Left renal cortex interstitium (tissue), 4 donors: ENCODE measurements at regions not wholly inside any gene's neighbourhood (a gene's known extent, or its start where the extent isn't known, plus 50 kb on each side); places are given as distances from the start of the nearest gene placed in this dataset.
"Not testable (repeated sequence)": the region's sequence is repeated elsewhere in the genome, so short reads cannot be mapped to it uniquely, and the experiment has no call there.

Experiments
- DNase-seq, 4 donors: peaks; one replicate each; pipeline ENCODE4 v3.0.0-alpha.2; 2013; ENCODE audit warnings: low read depth in 4 of 4, low spot score in 2 of 4, missing footprints in 1 of 4

- DNase-seq, result no peak
Observed at GRCh38 chr11:23429569-23429968, 569.3 kb upstream of the CCDC179 start.

- no peak for DNase-seq
Observed at GRCh38 chr11:23453522-23453921, 593.2 kb upstream of the CCDC179 start.

- no peak for DNase-seq
Observed at GRCh38 chr11:23455321-23455891, 595.1 kb upstream of the CCDC179 start.

GRCh38 chr11:23457641-23458040 lies 597.4 kb upstream of the CCDC179 start:
- no peak for DNase-seq

GRCh38 chr11:23471878-23472277 lies 611.6 kb upstream of the CCDC179 start:
- DNase-seq, result no peak

- DNase-seq, result no peak
Observed at GRCh38 chr11:23473782-23474181, 613.5 kb upstream of the CCDC179 start.

GRCh38 chr11:23480736-23481135 lies 620.5 kb upstream of the CCDC179 start:
- no peak for DNase-seq

- peak in 1 of 4 donors; percentile 1 for DNase-seq
Observed at GRCh38 chr11:23484146-23484545, 623.9 kb upstream of the CCDC179 start.

GRCh38 chr11:23484618-23485017 lies 624.3 kb upstream of the CCDC179 start:
- not testable (repeated sequence) for DNase-seq

- no peak for DNase-seq
Observed at GRCh38 chr11:23490557-23491235, 630.4 kb upstream of the CCDC179 start.

- no peak for DNase-seq
Observed at GRCh38 chr11:23494981-23495380, 634.7 kb upstream of the CCDC179 start.

GRCh38 chr11:23496340-23496739 lies 636.1 kb upstream of the CCDC179 start:
- no peak for DNase-seq

- no peak for DNase-seq
Observed at GRCh38 chr11:23497040-23497439, 636.8 kb upstream of the CCDC179 start.

- no peak for DNase-seq
Observed at GRCh38 chr11:23502389-23502788, 642.1 kb upstream of the CCDC179 start.

- no peak for DNase-seq
Observed at GRCh38 chr11:23502826-23503225, 642.6 kb upstream of the CCDC179 start.

GRCh38 chr11:23509023-23509422 lies 648.7 kb upstream of the CCDC179 start:
- DNase-seq, result no peak

- no peak for DNase-seq
Observed at GRCh38 chr11:23509821-23510220, 649.5 kb upstream of the CCDC179 start.

GRCh38 chr11:23519194-23519593 lies 658.9 kb upstream of the CCDC179 start:
- DNase-seq, result no peak

GRCh38 chr11:23520226-23520960 lies 660.1 kb upstream of the CCDC179 start:
- no peak for DNase-seq

- no peak for DNase-seq
Observed at GRCh38 chr11:23536907-23537306, 676.6 kb upstream of the CCDC179 start.

GRCh38 chr11:23539556-23539955 lies 679.3 kb upstream of the CCDC179 start:
- DNase-seq, result no peak

- DNase-seq, result peak; percentile 7 to 28 (median 13)
Observed at GRCh38 chr11:23540101-23540561, 679.9 kb upstream of the CCDC179 start.
